ENCODE measurements at regions not wholly inside any gene's neighbourhood (a gene's known extent, or its start where the extent isn't known, plus 50 kb on each side); places are given as distances from the start of the nearest gene placed in this dataset.

GRCh38 chr12:75585330-75585729 is 73.9 kb upstream of the KRR1 start:
- H3K27me3 Mint-ChIP-seq (ENCODE audit: low read depth), result no peaks in the 10 kb centered on the region
- H3K4me1 Mint-ChIP-seq, result no peaks in the 10 kb centered on the region
- H3K9me3 Mint-ChIP-seq, result no peaks in the 10 kb centered on the region
- H3K36me3 Mint-ChIP-seq, result no peaks in the 10 kb centered on the region
- ChIA-PET CTCF (no interaction called here), POLR2A (no interaction called here)
- no peak for DNase-seq (ENCODE audit: low spot score)
- no peak for TF ChIP-seq ZNF121 (CRISPR knock-in tag; IDR thresholded peaks at IDR 0.05)
- no peak for TF ChIP-seq ZNF416 (CRISPR knock-in tag; IDR thresholded peaks at IDR 0.05)
- TF ChIP-seq MXD4 (CRISPR knock-in tag; IDR thresholded peaks at IDR 0.05; ENCODE audit: borderline replicate concordance), result no peak
- ATAC-seq, result no peak
- no peak overlapping the region for H3K27ac Mint-ChIP-seq
- H3K4me3 Mint-ChIP-seq, result no peak overlapping the region

GRCh38 chr12:75583355-75583754 is 71.9 kb upstream of the KRR1 start:
- no peak overlapping the region for H3K4me3 Mint-ChIP-seq
- DNase-seq (ENCODE audit: low spot score) (no peak), ATAC-seq (no peak)
- no peaks in the 10 kb centered on the region for H3K36me3 Mint-ChIP-seq
- H3K27me3 Mint-ChIP-seq (ENCODE audit: low read depth), result no peaks in the 10 kb centered on the region
- no peaks in the 10 kb centered on the region for H3K9me3 Mint-ChIP-seq
- no peaks in the 10 kb centered on the region; the same call in 1 of the 2 replicates for H3K4me1 Mint-ChIP-seq
- TF ChIP-seq, protein P1, sequence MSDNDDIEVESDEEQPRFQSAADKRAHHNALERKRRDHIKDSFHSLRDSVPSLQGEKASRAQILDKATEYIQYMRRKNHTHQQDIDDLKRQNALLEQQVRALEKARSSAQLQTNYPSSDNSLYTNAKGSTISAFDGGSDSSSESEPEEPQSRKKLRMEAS (CRISPR knock-in tag; IDR thresholded peaks at IDR 0.05), result no peak
- no peak for TF ChIP-seq TCF7 (CRISPR knock-in tag; IDR thresholded peaks at IDR 0.05; ENCODE audit: low read depth)
- ChIA-PET POLR2A (no interaction called here), CTCF (no interaction called here)
- no peak overlapping the region for H3K27ac Mint-ChIP-seq

DNA sequence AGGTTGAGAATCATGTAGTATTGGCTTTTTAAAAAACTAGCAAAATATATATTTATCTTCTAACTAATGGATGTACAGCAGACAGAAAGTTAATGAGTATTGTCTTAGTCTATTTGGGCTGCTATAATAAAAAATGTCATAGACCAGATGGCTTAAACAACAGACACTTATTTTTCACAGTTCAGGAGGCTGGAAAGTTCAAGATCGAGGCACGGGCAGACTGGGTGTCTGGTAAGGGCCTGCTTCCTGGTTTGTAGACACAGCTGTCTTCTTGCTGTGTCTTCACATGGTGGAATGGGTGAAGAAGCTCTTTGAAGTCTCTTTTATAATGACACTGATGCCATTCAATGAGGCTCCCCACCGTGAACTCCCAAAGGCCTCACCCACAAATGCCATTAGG is 70.1 kb upstream of the KRR1 start:
- ATAC-seq (no peak), DNase-seq (ENCODE audit: low spot score) (no peak)
- ChIA-PET POLR2A (no interaction called here), CTCF (no interaction called here)
- Mint-ChIP-seq H3K27ac (no peak overlapping the region), H3K9me3 (no peaks in the 10 kb centered on the region), H3K36me3 (no peaks in the 10 kb centered on the region), H3K4me1 (no peaks in the 10 kb centered on the region; the same call in 1 of the 2 replicates), H3K27me3 (ENCODE audit: low read depth) (no peaks in the 10 kb centered on the region), H3K4me3 (no peak overlapping the region)
- no peak for TF ChIP-seq ZNF671 (CRISPR knock-in tag; IDR thresholded peaks at IDR 0.05)
- TF ChIP-seq NR2C2 (CRISPR knock-in tag; IDR thresholded peaks at IDR 0.05), result no peak
- TF ChIP-seq OVOL2 (CRISPR knock-in tag; IDR thresholded peaks at IDR 0.05; ENCODE audit: borderline replicate concordance), result no peak
- no peak for TF ChIP-seq NFATC4 (CRISPR knock-in tag; IDR thresholded peaks at IDR 0.05)
- TF ChIP-seq CREB1 (CRISPR knock-in tag; IDR thresholded peaks at IDR 0.05), result no peak
- TF ChIP-seq, protein P2, sequence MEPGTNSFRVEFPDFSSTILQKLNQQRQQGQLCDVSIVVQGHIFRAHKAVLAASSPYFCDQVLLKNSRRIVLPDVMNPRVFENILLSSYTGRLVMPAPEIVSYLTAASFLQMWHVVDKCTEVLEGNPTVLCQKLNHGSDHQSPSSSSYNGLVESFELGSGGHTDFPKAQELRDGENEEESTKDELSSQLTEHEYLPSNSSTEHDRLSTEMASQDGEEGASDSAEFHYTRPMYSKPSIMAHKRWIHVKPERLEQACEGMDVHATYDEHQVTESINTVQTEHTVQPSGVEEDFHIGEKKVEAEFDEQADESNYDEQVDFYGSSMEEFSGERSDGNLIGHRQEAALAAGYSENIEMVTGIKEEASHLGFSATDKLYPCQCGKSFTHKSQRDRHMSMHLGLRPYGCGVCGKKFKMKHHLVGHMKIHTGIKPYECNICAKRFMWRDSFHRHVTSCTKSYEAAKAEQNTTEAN (CRISPR knock-in tag; IDR thresholded peaks at IDR 0.05), result no peak
- TF ChIP-seq FOXK1 (CRISPR knock-in tag; IDR thresholded peaks at IDR 0.05), result no peak
- no peak for TF ChIP-seq IRF1 (CRISPR knock-in tag; IDR thresholded peaks at IDR 0.05)
- TF ChIP-seq, protein P1 (CRISPR knock-in tag; IDR thresholded peaks at IDR 0.05), result no peak
- TF ChIP-seq SOX15 (CRISPR knock-in tag; IDR thresholded peaks at IDR 0.05), result no peak
- TF ChIP-seq, protein P3, sequence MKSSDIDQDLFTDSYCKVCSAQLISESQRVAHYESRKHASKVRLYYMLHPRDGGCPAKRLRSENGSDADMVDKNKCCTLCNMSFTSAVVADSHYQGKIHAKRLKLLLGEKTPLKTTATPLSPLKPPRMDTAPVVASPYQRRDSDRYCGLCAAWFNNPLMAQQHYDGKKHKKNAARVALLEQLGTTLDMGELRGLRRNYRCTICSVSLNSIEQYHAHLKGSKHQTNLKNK (CRISPR knock-in tag; IDR thresholded peaks at IDR 0.05), result no peak
- TF ChIP-seq E2F1 (CRISPR knock-in tag; IDR thresholded peaks at IDR 0.05), result no peak
- no peak for TF ChIP-seq ZNF219 (CRISPR knock-in tag; IDR thresholded peaks at IDR 0.05; ENCODE audit: borderline replicate concordance)
- TF ChIP-seq SMAD4 (CRISPR knock-in tag; IDR thresholded peaks at IDR 0.05), result no peak
- no peak for TF ChIP-seq MYBL2 (CRISPR knock-in tag; IDR thresholded peaks at IDR 0.05)
- no peak for TF ChIP-seq ERG (CRISPR knock-in tag; IDR thresholded peaks at IDR 0.05)
- no peak for TF ChIP-seq JUN (CRISPR knock-in tag; IDR thresholded peaks at IDR 0.05)

Measured in WTC11 (cell line).